ENCODE measurements at regions not wholly inside any gene's neighbourhood (a gene's known extent, or its start where the extent isn't known, plus 50 kb on each side); places are given as distances from the start of the nearest gene placed in this dataset.

- TF ChIP-seq CTCF (IDR thresholded peaks at IDR 0.05) (no peak), POLR2A (IDR thresholded peaks at IDR 0.05) (no peak)
Observed at GRCh38 chr5:52449516-52449915, 338.2 kb upstream of the ITGA1 start.
